NCI-H524 treated with DMSO at 0.1 percent for 48 hours (cell line): ENCODE measurements at regions not wholly inside any gene's neighbourhood (a gene's known extent, or its start where the extent isn't known, plus 50 kb on each side); places are given as distances from the start of the nearest gene placed in this dataset.
"Not testable (repeated sequence)": the region's sequence is repeated elsewhere in the genome, so short reads cannot be mapped to it uniquely, and the experiment has no call there.

Experiments
- DNase-seq: peaks from one replicate; lab custom pipeline; 2025; lab: John Stamatoyannopoulos, UW

- not testable (repeated sequence) for DNase-seq
Observed at GRCh38 chr1:196002296-196002695, 605.9 kb downstream of the KCNT2 start.

- DNase-seq = no peak
Observed at GRCh38 chr1:196001188-196001587, 607.1 kb downstream of the KCNT2 start.

GRCh38 chr1:195999022-195999421 lies 609.2 kb downstream of the KCNT2 start:
- DNase-seq = no peak

- no peak for DNase-seq
Observed at GRCh38 chr1:195981448-195982139, 626.6 kb downstream of the KCNT2 start.

- no peak for DNase-seq
Observed at GRCh38 chr1:195979646-195980045, 628.6 kb downstream of the KCNT2 start.

- DNase-seq = no peak
Observed at GRCh38 chr1:195973311-195973904, 634.8 kb downstream of the KCNT2 start.

GRCh38 chr1:195971589-195971988 lies 636.7 kb downstream of the KCNT2 start:
- no peak for DNase-seq

- DNase-seq = no peak
Observed at GRCh38 chr1:195970209-195970608, 638.0 kb downstream of the KCNT2 start.

- no peak for DNase-seq
Observed at GRCh38 chr1:195965475-195965874, 642.8 kb downstream of the KCNT2 start.

- no peak for DNase-seq
Observed at GRCh38 chr1:195965036-195965435, 643.2 kb downstream of the KCNT2 start.

GRCh38 chr1:195964516-195964915 lies 643.7 kb downstream of the KCNT2 start:
- no peak for DNase-seq

- no peak for DNase-seq
Observed at GRCh38 chr1:195962051-195962450, 646.2 kb downstream of the KCNT2 start.

- no peak for DNase-seq
Observed at GRCh38 chr1:195960580-195960979, 647.7 kb downstream of the KCNT2 start.

GRCh38 chr1:195958131-195958530 lies 650.1 kb downstream of the KCNT2 start:
- no peak for DNase-seq

GRCh38 chr1:195956845-195957244 lies 651.4 kb downstream of the KCNT2 start:
- no peak for DNase-seq

GRCh38 chr1:195954848-195955247 lies 653.4 kb downstream of the KCNT2 start:
- DNase-seq = no peak

GRCh38 chr1:195951313-195951712 lies 656.9 kb downstream of the KCNT2 start:
- no peak for DNase-seq

- DNase-seq = no peak
Observed at GRCh38 chr1:195948123-195948895, 659.9 kb downstream of the KCNT2 start.

GRCh38 chr1:195946500-195946899 lies 661.7 kb downstream of the KCNT2 start:
- DNase-seq = no peak

- no peak for DNase-seq
Observed at GRCh38 chr1:195941795-195942194, 666.4 kb downstream of the KCNT2 start.

GRCh38 chr1:195941314-195941713 lies 666.9 kb downstream of the KCNT2 start:
- DNase-seq = no peak

- no peak for DNase-seq
Observed at GRCh38 chr1:195939844-195940243, 668.4 kb downstream of the KCNT2 start.
